ENCODE measurements at regions not wholly inside any gene's neighbourhood (a gene's known extent, or its start where the extent isn't known, plus 50 kb on each side); places are given as distances from the start of the nearest gene placed in this dataset.

GRCh38 chr5:68033029-68033428, 182.5 kb upstream of the PIK3R1 start:
- CTCF ChIA-PET, result no interaction called here
- RAD21 ChIA-PET (ENCODE audit: unreplicated experiment), result no interaction called here
- Histone ChIP-seq H3K27me3 (replicated peaks in 1 of 2; ENCODE audit: control insufficient read depth in 2 of 2, insufficient read depth in 2 of 2, low read length in 1 of 2) (no peaks in the 10 kb centered on the region), H3K36me3 (ENCODE audit: control insufficient read depth in 2 of 2, insufficient read depth in 2 of 2, low read length in 1 of 2) (no peaks in the 10 kb centered on the region), H3K9me3 (replicated peaks; ENCODE audit: control insufficient read depth, insufficient read depth, low read length) (no peaks in the 10 kb centered on the region), H3K4me3 (no peak overlapping the region), H3K4me1 (ENCODE audit: control insufficient read depth, insufficient read depth, low read length) (no peaks in the 10 kb centered on the region), H3K79me2 (ENCODE audit: control insufficient read depth, insufficient read depth, low read length) (no peaks in the 10 kb centered on the region), H2AFZ (ENCODE audit: control insufficient read depth, low read depth, low read length) (no peak overlapping the region), H3K4me2 (ENCODE audit: control insufficient read depth, insufficient read depth) (no peak overlapping the region), H4K20me1 (ENCODE audit: control insufficient read depth, insufficient read depth) (no peaks in the 10 kb centered on the region), H3K9ac (ENCODE audit: control insufficient read depth, insufficient read depth, low read length) (no peak overlapping the region), H3K27ac (ENCODE audit: control insufficient read depth, insufficient read depth) (no peak overlapping the region)
- 56% methylated on average over 5 of the region's 5 CpGs for WGBS (ENCODE audit: insufficient coverage, insufficient replicate concordance, low lambda C conversion rate, missing lambda C conversion rate)
- FAIRE-seq, result no peak
- SMC1A ChIA-PET (ENCODE audit: uncharacterized antibody, unreplicated experiment), result interaction anchor here (0.6 kb wide), 1 partner anchor 1616 kb away, joined by 3 read pairs; no protein-coding TSS in a partner anchor
- intact Hi-C loops (cut with micrococcal nuclease; ENCODE audit: unreplicated experiment), result no loop called here
- POLR2A ChIA-PET, result interaction anchor here (0.6 kb wide), 1 partner anchor 157 kb away, joined by 6 read pairs; no protein-coding TSS in a partner anchor
- no TSS peak for BruUV-seq (replicated peaks)
- ATAC-seq, result no peak
- in situ Hi-C loops (cut with MboI), result no loop called here
- DNase-seq (ENCODE audit: low read depth, low spot score), result no peak
- TF ChIP-seq HDGF (IDR thresholded peaks at IDR 0.05) (no peak), BRCA1 (IDR thresholded peaks at IDR 0.05; ENCODE audit: low read depth, low read length) (no peak), JUND (IDR thresholded peaks at IDR 0.05; ENCODE audit: low read depth, low read length) (no peak), GATAD2B (conservative IDR thresholded peaks at IDR 0.05; ENCODE audit: low read depth) (no peak), NRF1 (conservative IDR thresholded peaks at IDR 0.05; ENCODE audit: low read depth, low read length) (no peak), STAT3 (IDR thresholded peaks at IDR 0.05; ENCODE audit: low read depth, low read length) (no peak), TCF7 (IDR thresholded peaks at IDR 0.05; ENCODE audit: borderline replicate concordance) (no peak), RCOR1 (conservative IDR thresholded peaks at IDR 0.05; ENCODE audit: low read depth, low read length) (no peak), KDM1A (IDR thresholded peaks at IDR 0.05; ENCODE audit: borderline replicate concordance) (no peak), ZNF217 (IDR thresholded peaks at IDR 0.05) (no peak), ZNF274 (IDR thresholded peaks at IDR 0.05; ENCODE audit: insufficient read depth, insufficient read length) (no peak), HCFC1 (IDR thresholded peaks at IDR 0.05; ENCODE audit: low read length) (no peak), PRDM15 (CRISPR knock-in tag; IDR thresholded peaks at IDR 0.05) (no peak), ZBED1 (IDR thresholded peaks at IDR 0.05; ENCODE audit: borderline replicate concordance) (no peak), RBBP5 (conservative IDR thresholded peaks at IDR 0.05) (no peak), RB1 (IDR thresholded peaks at IDR 0.05; ENCODE audit: borderline replicate concordance) (no peak)
- TF ChIP-seq, protein P1, sequence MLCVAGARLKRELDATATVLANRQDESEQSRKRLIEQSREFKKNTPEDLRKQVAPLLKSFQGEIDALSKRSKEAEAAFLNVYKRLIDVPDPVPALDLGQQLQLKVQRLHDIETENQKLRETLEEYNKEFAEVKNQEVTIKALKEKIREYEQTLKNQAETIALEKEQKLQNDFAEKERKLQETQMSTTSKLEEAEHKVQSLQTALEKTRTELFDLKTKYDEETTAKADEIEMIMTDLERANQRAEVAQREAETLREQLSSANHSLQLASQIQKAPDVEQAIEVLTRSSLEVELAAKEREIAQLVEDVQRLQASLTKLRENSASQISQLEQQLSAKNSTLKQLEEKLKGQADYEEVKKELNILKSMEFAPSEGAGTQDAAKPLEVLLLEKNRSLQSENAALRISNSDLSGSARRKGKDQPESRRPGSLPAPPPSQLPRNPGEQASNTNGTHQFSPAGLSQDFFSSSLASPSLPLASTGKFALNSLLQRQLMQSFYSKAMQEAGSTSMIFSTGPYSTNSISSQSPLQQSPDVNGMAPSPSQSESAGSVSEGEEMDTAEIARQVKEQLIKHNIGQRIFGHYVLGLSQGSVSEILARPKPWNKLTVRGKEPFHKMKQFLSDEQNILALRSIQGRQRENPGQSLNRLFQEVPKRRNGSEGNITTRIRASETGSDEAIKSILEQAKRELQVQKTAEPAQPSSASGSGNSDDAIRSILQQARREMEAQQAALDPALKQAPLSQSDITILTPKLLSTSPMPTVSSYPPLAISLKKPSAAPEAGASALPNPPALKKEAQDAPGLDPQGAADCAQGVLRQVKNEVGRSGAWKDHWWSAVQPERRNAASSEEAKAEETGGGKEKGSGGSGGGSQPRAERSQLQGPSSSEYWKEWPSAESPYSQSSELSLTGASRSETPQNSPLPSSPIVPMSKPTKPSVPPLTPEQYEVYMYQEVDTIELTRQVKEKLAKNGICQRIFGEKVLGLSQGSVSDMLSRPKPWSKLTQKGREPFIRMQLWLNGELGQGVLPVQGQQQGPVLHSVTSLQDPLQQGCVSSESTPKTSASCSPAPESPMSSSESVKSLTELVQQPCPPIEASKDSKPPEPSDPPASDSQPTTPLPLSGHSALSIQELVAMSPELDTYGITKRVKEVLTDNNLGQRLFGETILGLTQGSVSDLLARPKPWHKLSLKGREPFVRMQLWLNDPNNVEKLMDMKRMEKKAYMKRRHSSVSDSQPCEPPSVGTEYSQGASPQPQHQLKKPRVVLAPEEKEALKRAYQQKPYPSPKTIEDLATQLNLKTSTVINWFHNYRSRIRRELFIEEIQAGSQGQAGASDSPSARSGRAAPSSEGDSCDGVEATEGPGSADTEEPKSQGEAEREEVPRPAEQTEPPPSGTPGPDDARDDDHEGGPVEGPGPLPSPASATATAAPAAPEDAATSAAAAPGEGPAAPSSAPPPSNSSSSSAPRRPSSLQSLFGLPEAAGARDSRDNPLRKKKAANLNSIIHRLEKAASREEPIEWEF (IDR thresholded peaks at IDR 0.05; ENCODE audit: insufficient replicate concordance, low read depth, low read length), result no peak
- TF ChIP-seq, protein P2, sequence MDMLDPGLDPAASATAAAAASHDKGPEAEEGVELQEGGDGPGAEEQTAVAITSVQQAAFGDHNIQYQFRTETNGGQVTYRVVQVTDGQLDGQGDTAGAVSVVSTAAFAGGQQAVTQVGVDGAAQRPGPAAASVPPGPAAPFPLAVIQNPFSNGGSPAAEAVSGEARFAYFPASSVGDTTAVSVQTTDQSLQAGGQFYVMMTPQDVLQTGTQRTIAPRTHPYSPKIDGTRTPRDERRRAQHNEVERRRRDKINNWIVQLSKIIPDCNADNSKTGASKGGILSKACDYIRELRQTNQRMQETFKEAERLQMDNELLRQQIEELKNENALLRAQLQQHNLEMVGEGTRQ (IDR thresholded peaks at IDR 0.05; ENCODE audit: borderline replicate concordance, low read depth, low read length), result no peak
